Keratinocyte (primary cell): ENCODE measurements at regions not wholly inside any gene's neighbourhood (a gene's known extent, or its start where the extent isn't known, plus 50 kb on each side); places are given as distances from the start of the nearest gene placed in this dataset.

Source experiments
- DNase-seq: peaks from one replicate; pipeline ENCODE4 v3.0.0-alpha.2; 2011; ENCODE audit warnings: low read depth, missing footprints, low spot score
- FAIRE-seq: peaks from 2 replicates; lab custom pipeline; 2011; peaks lifted over from hg19 to GRCh38; lab: Jason Lieb, UNC
- H2AFZ ChIP-seq: 2 replicates; pipeline ENCODE4 v1.6.0; 2012; ENCODE audit warnings: low read length, control low read depth, inconsistent platforms; ENCODE audit not compliant: control insufficient read depth
- H3K27ac ChIP-seq: 2 replicates; pipeline ENCODE4 v1.5.1; 2011; ENCODE audit warnings: low read length; ENCODE audit not compliant: control insufficient read depth, insufficient read depth
- H3K27me3 ChIP-seq: 3 replicates; pipeline ENCODE4 v1.6.0; 2011; ENCODE audit warnings: low read length; ENCODE audit not compliant: control insufficient read depth, insufficient read depth; ENCODE audit errors: extremely low read depth
- H3K36me3 ChIP-seq, 2 experiments: 2 replicates in 1 of 2; 3 replicates in 1 of 2; pipeline ENCODE4 v1.5.1; 2011; ENCODE audit warnings: low read length in 2 of 2, mild to moderate bottlenecking in 1 of 2; ENCODE audit not compliant: control insufficient read depth in 2 of 2, insufficient read depth in 2 of 2; ENCODE audit errors: extremely low read depth in 1 of 2
- H3K4me1 ChIP-seq: 3 replicates; pipeline ENCODE4 v1.5.1; 2011; ENCODE audit warnings: low read length; ENCODE audit not compliant: control insufficient read depth, insufficient read depth; ENCODE audit errors: extremely low read depth
- H3K4me2 ChIP-seq: 3 replicates; pipeline ENCODE4 v1.6.0; 2011; ENCODE audit warnings: low read depth, low read length; ENCODE audit not compliant: control insufficient read depth, insufficient read depth; ENCODE audit errors: extremely low read depth
- H3K4me3 ChIP-seq, 3 experiments: fragments of 200-600 bp in 1 of 3; sonication (generic) in 1 of 3; 2 replicates in 2 of 3; 3 replicates in 1 of 3; pipeline ENCODE4 v1.5.1; 2011 to 2016; ENCODE audit warnings: low read length in 3 of 3, mild to moderate bottlenecking in 3 of 3, control low read depth in 2 of 3, inconsistent platforms in 1 of 3, low read depth in 1 of 3, mixed read lengths in 1 of 3, mixed run types in 1 of 3, moderate library complexity in 1 of 3; ENCODE audit not compliant: control insufficient read depth in 2 of 3, insufficient read depth in 2 of 3; ENCODE audit errors: extremely low read depth in 1 of 3
- H3K79me2 ChIP-seq: 2 replicates; pipeline ENCODE4 v1.6.0; 2012; ENCODE audit warnings: low read length; ENCODE audit not compliant: control insufficient read depth, insufficient read depth
- H3K9ac ChIP-seq: 3 replicates; pipeline ENCODE4 v1.6.0; 2011; ENCODE audit warnings: low read length; ENCODE audit not compliant: control insufficient read depth, insufficient read depth; ENCODE audit errors: extremely low read depth
- H3K9me1 ChIP-seq: 3 replicates; pipeline ENCODE4 v1.6.0; 2011; ENCODE audit warnings: low read length; ENCODE audit not compliant: control insufficient read depth, insufficient read depth; ENCODE audit errors: extremely low read depth
- H3K9me3 ChIP-seq: 2 replicates; pipeline ENCODE4 v1.5.1; 2012; ENCODE audit warnings: low read depth, low read length; ENCODE audit not compliant: control insufficient read depth
- H4K20me1 ChIP-seq: 3 replicates; pipeline ENCODE4 v1.6.0; 2011; ENCODE audit warnings: low read length; ENCODE audit not compliant: control insufficient read depth, insufficient read depth; ENCODE audit errors: extremely low read depth
- CTCF ChIP-seq, 3 experiments: IDR thresholded peaks in 1 of 3; conservative IDR thresholded peaks in 1 of 3; optimal IDR thresholded peaks in 1 of 3; 2 replicates in 2 of 3; 3 replicates in 1 of 3; pipeline versions ENCODE3 to v1.5.1; 2011; ENCODE audit warnings: low read length in 3 of 3, mild to moderate bottlenecking in 3 of 3, moderate library complexity in 2 of 3, control low read depth in 1 of 3, inconsistent platforms in 1 of 3; ENCODE audit not compliant: insufficient read depth in 2 of 3; ENCODE audit errors: extremely low read depth in 1 of 3
- EZH2 ChIP-seq: IDR thresholded peaks from one replicate; pipeline ENCODE4 v1.6.1; 2012; ENCODE audit warnings: inconsistent platforms, mild to moderate bottlenecking, low read length, moderate library complexity
- dilution Hi-C: fragments of 300-500 bp; cut with MboI; formaldehyde crosslinking; loops from one replicate; pipeline ENCODE4 v1.7.0; 2020; ENCODE audit warnings: low sequenced_read_pairs; ENCODE audit not compliant: extremely low pct_ligation_motif_present

DNA sequence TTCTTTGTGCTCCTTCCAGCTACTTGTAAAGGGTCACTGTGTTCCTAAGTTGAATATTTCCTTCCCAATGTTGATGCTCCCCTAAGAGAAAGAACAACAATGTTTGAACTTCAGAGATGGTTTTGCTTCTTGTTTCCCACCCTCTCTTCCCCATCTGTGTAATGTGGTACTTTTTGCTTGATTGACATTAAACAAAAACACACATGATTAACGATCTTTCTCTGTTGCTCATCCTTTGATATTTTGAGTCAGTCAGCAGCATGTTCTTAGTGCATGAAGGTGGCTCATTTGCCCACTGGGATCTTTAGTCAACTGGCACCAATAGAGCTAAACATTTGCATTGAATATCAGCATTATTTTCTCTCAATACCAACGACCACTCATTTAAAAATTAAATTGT lies 313.0 kb upstream of the RIOK2 start:
- no peak for FAIRE-seq
- Histone ChIP-seq H3K9me3 (no peaks in the 10 kb centered on the region), H3K9me1 (no peaks in the 10 kb centered on the region), H3K36me3 (no peaks in the 10 kb centered on the region), H2AFZ (no peak overlapping the region), H3K4me3 (no peak overlapping the region), H3K4me2 (no peak overlapping the region), H3K4me1 (no peaks in the 10 kb centered on the region), H3K79me2 (no peaks in the 10 kb centered on the region), H3K27me3 (no peaks in the 10 kb centered on the region), H4K20me1 (no peaks in the 10 kb centered on the region), H3K9ac (no peak overlapping the region), H3K27ac (no peak overlapping the region)
- dilution Hi-C loops, result no loop called here
- TF ChIP-seq CTCF (optimal IDR thresholded peaks at IDR 0.05 in 1 of 3, IDR thresholded peaks at IDR 0.05 in 1 of 3, conservative IDR thresholded peaks at IDR 0.05 in 1 of 3; ENCODE audit: extremely low read depth in 1 of 3, insufficient read depth in 2 of 3, low read length in 3 of 3), result no peak
- no peak for TF ChIP-seq EZH2
- DNase-seq, result no peak

GRCh38 chr5:97498657-97499056 lies 315.6 kb upstream of the RIOK2 start:
- Histone ChIP-seq H3K4me1 (peaks cover 6% of the 10 kb centered on the region), H3K9me1 (no peaks in the 10 kb centered on the region), H4K20me1 (no peaks in the 10 kb centered on the region), H3K9ac (no peak overlapping the region), H3K27me3 (no peaks in the 10 kb centered on the region), H3K9me3 (no peaks in the 10 kb centered on the region), H3K4me2 (no peak overlapping the region), H3K79me2 (no peaks in the 10 kb centered on the region), H3K27ac (no peak overlapping the region), H3K4me3 (no peak overlapping the region), H3K36me3 (no peaks in the 10 kb centered on the region), H2AFZ (no peak overlapping the region)
- no peak for DNase-seq
- dilution Hi-C loops, result no loop called here
- TF ChIP-seq CTCF (optimal IDR thresholded peaks at IDR 0.05 in 1 of 3, IDR thresholded peaks at IDR 0.05 in 1 of 3, conservative IDR thresholded peaks at IDR 0.05 in 1 of 3; ENCODE audit: extremely low read depth in 1 of 3, insufficient read depth in 2 of 3, low read length in 3 of 3) (no peak), EZH2 (no peak)
- no peak for FAIRE-seq
